Right atrium auricular region (tissue), 2 donors: ENCODE measurements at regions not wholly inside any gene's neighbourhood (a gene's known extent, or its start where the extent isn't known, plus 50 kb on each side); places are given as distances from the start of the nearest gene placed in this dataset.
"Not testable (repeated sequence)": the region's sequence is repeated elsewhere in the genome, so short reads cannot be mapped to it uniquely, and the experiment has no call there.

Experiments
- DNase-seq: peaks from one replicate; pipeline ENCODE4 v3.0.0-alpha.2; 2019; ENCODE audit warnings: low spot score
- H3K27ac ChIP-seq, 2 donors: fragments of 200-600 bp; sonication (generic); 1 replicate in 1 of 2; 2 replicates in 1 of 2; pipeline ENCODE4 v1.5.1; 2016 to 2019
- H3K27me3 ChIP-seq, 2 donors: fragments of 200-600 bp; sonication (generic); one replicate each; pipeline versions ENCODE4 v1.5.1 to v1.6.0; 2017 to 2019
- H3K36me3 ChIP-seq: fragments of 200-600 bp; sonication (generic); one replicate; pipeline ENCODE4 v1.5.1; 2016
- H3K4me1 ChIP-seq, 2 donors: fragments of 200-600 bp; sonication (generic); one replicate each; pipeline versions ENCODE4 v1.5.1 to v1.6.0; 2017 to 2019
- H3K4me3 ChIP-seq, 2 donors: fragments of 200-600 bp; sonication (generic); 1 replicate in 1 of 2; 2 replicates in 1 of 2; pipeline ENCODE4 v1.5.1; 2017 to 2019; ENCODE audit warnings: mild to moderate bottlenecking in 1 of 2, moderate library complexity in 1 of 2
- H3K9me3 ChIP-seq, 2 donors: fragments of 200-600 bp; sonication (generic); one replicate each; pipeline ENCODE4 v1.5.1; 2019
- CTCF ChIP-seq, 2 donors: fragments of 200-600 bp; sonication (generic); IDR thresholded peaks; one replicate each; pipeline ENCODE4 v1.5.1; 2019; ENCODE audit warnings: antibody characterized with exemption in 2 of 2

- H3K36me3 ChIP-seq, result no peaks in the 10 kb centered on the region
- no peak for TF ChIP-seq CTCF (IDR thresholded peaks at IDR 0.05)
- no peaks in the 10 kb centered on the region for H3K27me3 ChIP-seq
- no peak for DNase-seq
- no peak overlapping the region for H3K27ac ChIP-seq
- no peaks in the 10 kb centered on the region for H3K9me3 ChIP-seq
- H3K4me1 ChIP-seq, result no peaks in the 10 kb centered on the region
- H3K4me3 ChIP-seq, result no peak overlapping the region
Observed at GRCh38 chr3:31100519-31100918, 206.1 kb upstream of the GADL1 start.

- H3K9me3 ChIP-seq, H3K27ac ChIP-seq, H3K4me3 ChIP-seq, DNase-seq, H3K36me3 ChIP-seq, H3K27me3 ChIP-seq, H3K4me1 ChIP-seq: not testable (repeated sequence)
Observed at GRCh38 chr3:31101285-31101684, 206.8 kb upstream of the GADL1 start.

- Histone ChIP-seq H3K9me3 (no peaks in the 10 kb centered on the region), H3K27me3 (no peaks in the 10 kb centered on the region), H3K36me3 (no peaks in the 10 kb centered on the region), H3K4me3 (no peak overlapping the region), H3K27ac (no peak overlapping the region), H3K4me1 (no peaks in the 10 kb centered on the region)
- DNase-seq, result no peak
- no peak for TF ChIP-seq CTCF (IDR thresholded peaks at IDR 0.05)
Observed at GRCh38 chr3:31102196-31102879, 207.9 kb upstream of the GADL1 start.

GRCh38 chr3:31103181-31103580 lies 208.7 kb upstream of the GADL1 start:
- Histone ChIP-seq H3K4me3 (no peak overlapping the region), H3K9me3 (no peaks in the 10 kb centered on the region), H3K36me3 (no peaks in the 10 kb centered on the region), H3K27ac (no peak overlapping the region), H3K27me3 (no peaks in the 10 kb centered on the region), H3K4me1 (no peaks in the 10 kb centered on the region)
- DNase-seq, result no peak
- TF ChIP-seq CTCF (IDR thresholded peaks at IDR 0.05), result no peak

- no peak for DNase-seq
- no peaks in the 10 kb centered on the region for H3K36me3 ChIP-seq
- no peaks in the 10 kb centered on the region for H3K27me3 ChIP-seq
- TF ChIP-seq CTCF (IDR thresholded peaks at IDR 0.05), result no peak
- no peaks in the 10 kb centered on the region for H3K4me1 ChIP-seq
- H3K4me3 ChIP-seq, result no peak overlapping the region
- no peaks in the 10 kb centered on the region for H3K9me3 ChIP-seq
- H3K27ac ChIP-seq, result no peak overlapping the region
Observed at GRCh38 chr3:31103623-31104180, 209.2 kb upstream of the GADL1 start.

GRCh38 chr3:31105011-31105410 lies 210.6 kb upstream of the GADL1 start:
- Histone ChIP-seq H3K36me3 (no peaks in the 10 kb centered on the region), H3K9me3 (no peaks in the 10 kb centered on the region), H3K27ac (no peak overlapping the region), H3K4me3 (no peak overlapping the region), H3K27me3 (no peaks in the 10 kb centered on the region), H3K4me1 (no peaks in the 10 kb centered on the region)
- TF ChIP-seq CTCF (IDR thresholded peaks at IDR 0.05), result no peak
- DNase-seq, result no peak
